ENCODE measurements at regions not wholly inside any gene's neighbourhood (a gene's known extent, or its start where the extent isn't known, plus 50 kb on each side); places are given as distances from the start of the nearest gene placed in this dataset.
"Not testable (repeated sequence)": the region's sequence is repeated elsewhere in the genome, so short reads cannot be mapped to it uniquely, and the experiment has no call there.

DNA sequence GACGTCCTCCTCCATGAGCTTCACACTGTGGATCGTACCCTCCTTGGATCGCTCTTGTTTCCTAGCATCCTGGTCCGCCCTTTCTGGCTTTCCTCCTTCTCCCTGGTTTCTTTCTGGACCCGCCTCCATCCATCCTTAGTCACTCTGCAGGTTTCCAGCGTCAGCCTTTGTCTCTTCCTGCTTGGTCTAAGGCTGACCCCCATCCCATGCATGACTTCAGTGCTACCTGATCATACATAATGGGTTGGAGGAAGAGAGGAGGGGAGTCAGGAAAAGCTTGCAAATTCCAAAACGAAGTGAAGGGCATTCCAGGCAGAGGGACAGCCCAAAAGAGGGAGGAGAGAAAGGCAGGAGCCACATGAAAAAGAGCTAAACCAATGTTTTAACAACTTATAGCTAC is 156.9 kb upstream of the NBPF12 start:
- TF ChIP-seq, protein P1, sequence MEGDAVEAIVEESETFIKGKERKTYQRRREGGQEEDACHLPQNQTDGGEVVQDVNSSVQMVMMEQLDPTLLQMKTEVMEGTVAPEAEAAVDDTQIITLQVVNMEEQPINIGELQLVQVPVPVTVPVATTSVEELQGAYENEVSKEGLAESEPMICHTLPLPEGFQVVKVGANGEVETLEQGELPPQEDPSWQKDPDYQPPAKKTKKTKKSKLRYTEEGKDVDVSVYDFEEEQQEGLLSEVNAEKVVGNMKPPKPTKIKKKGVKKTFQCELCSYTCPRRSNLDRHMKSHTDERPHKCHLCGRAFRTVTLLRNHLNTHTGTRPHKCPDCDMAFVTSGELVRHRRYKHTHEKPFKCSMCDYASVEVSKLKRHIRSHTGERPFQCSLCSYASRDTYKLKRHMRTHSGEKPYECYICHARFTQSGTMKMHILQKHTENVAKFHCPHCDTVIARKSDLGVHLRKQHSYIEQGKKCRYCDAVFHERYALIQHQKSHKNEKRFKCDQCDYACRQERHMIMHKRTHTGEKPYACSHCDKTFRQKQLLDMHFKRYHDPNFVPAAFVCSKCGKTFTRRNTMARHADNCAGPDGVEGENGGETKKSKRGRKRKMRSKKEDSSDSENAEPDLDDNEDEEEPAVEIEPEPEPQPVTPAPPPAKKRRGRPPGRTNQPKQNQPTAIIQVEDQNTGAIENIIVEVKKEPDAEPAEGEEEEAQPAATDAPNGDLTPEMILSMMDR (IDR thresholded peaks at IDR 0.05 in 8 of 11, conservative IDR thresholded peaks at IDR 0.05 in 3 of 11): not testable (repeated sequence)
- TF ChIP-seq POLR2AphosphoS5, POLR2A (IDR thresholded peaks at IDR 0.05): not testable (repeated sequence)

Data from spleen (tissue), 7 donors.